Panc1 (cell line): ENCODE measurements at regions not wholly inside any gene's neighbourhood (a gene's known extent, or its start where the extent isn't known, plus 50 kb on each side); places are given as distances from the start of the nearest gene placed in this dataset.

ENCODE experiments used
- ATAC-seq: fragments of 200-7000 bp; cut with Tn5 transposase; 2 replicates; pipeline ENCODE4 v1.9.1; 2020; ENCODE audit warnings: mild to moderate bottlenecking, moderate library complexity
- BruUV-seq: library from RNA; stranded (reverse); fragments of 400-500 nt; replicated peaks from 2 replicates; lab custom pipeline; 2021; lab: Mats Ljungman, UMichigan
- CTCF ChIA-PET: fragments of 300-600 bp; sonication (Branson Sonifier 250); formaldehyde crosslinking; loops from one replicate; lab custom pipeline; 2022; ENCODE audit warnings: antibody characterized with exemption; lab: Charles Lee
- POLR2A ChIA-PET: fragments of 300-600 bp; sonication (Branson Sonifier 250); formaldehyde crosslinking; loops from one replicate; lab custom pipeline; 2022; ENCODE audit warnings: antibody characterized with exemption; lab: Charles Lee
- DNase-seq: peaks from one replicate; pipeline ENCODE4 v3.0.0-alpha.2; 2010; ENCODE audit warnings: low read depth, low spot score
- H3K27ac ChIP-seq: 2 replicates; pipeline ENCODE4 v1.5.1; 2011; ENCODE audit warnings: mild to moderate bottlenecking, low read length, inconsistent platforms
- H3K27me3 ChIP-seq: fragments of 200-500 bp; sonication (Bioruptor generic); 2 replicates; pipeline ENCODE4 v1.6.0; 2014; ENCODE audit warnings: low read length, inconsistent platforms; ENCODE audit not compliant: control insufficient read depth, insufficient read depth
- H3K36me3 ChIP-seq: fragments of 200-500 bp; sonication (Bioruptor generic); 2 replicates; pipeline ENCODE4 v1.5.1; 2014; ENCODE audit warnings: inconsistent platforms, mild to moderate bottlenecking, low read length, moderate library complexity; ENCODE audit not compliant: control insufficient read depth, insufficient read depth
- H3K4me1 ChIP-seq: 2 replicates; pipeline ENCODE4 v1.5.1; 2011; ENCODE audit warnings: inconsistent platforms, mild to moderate bottlenecking, low read length, moderate library complexity; ENCODE audit not compliant: control insufficient read depth, insufficient read depth
- H3K4me3 ChIP-seq, 2 experiments: 2 replicates each; pipeline ENCODE4 v1.5.1; 2011 to 2012; ENCODE audit warnings: low read depth in 2 of 2, low read length in 2 of 2, mild to moderate bottlenecking in 2 of 2, inconsistent platforms in 1 of 2, moderate library complexity in 1 of 2
- H3K9me3 ChIP-seq: fragments of 200-500 bp; sonication (Bioruptor generic); 2 replicates; pipeline ENCODE4 v1.5.1; 2014; ENCODE audit warnings: low read depth, mild to moderate bottlenecking, inconsistent platforms, low read length, moderate library complexity; ENCODE audit not compliant: control insufficient read depth, insufficient read depth
- CTCF ChIP-seq: fragments of 450-650 bp; IDR thresholded peaks from 2 replicates; pipeline ENCODE4 v1.5.1; 2017; ENCODE audit warnings: mild to moderate bottlenecking
- POLR2AphosphoS5 ChIP-seq: IDR thresholded peaks from 2 replicates; pipeline ENCODE4 v1.6.1; 2012; ENCODE audit warnings: mild to moderate bottlenecking, low read depth, low read length, moderate library complexity
- REST ChIP-seq, 2 experiments: IDR thresholded peaks; 2 replicates each; pipeline ENCODE4 v1.6.1; 2011 to 2012; ENCODE audit warnings: low read depth in 2 of 2, control low read depth in 1 of 2, low read length in 1 of 2, mild to moderate bottlenecking in 1 of 2, moderate library complexity in 1 of 2; ENCODE audit not compliant: insufficient read depth in 1 of 2
- SIN3A ChIP-seq: IDR thresholded peaks from 2 replicates; pipeline ENCODE4 v1.6.1; 2012; ENCODE audit warnings: low read depth, mild to moderate bottlenecking, low read length, moderate library complexity, borderline replicate concordance; ENCODE audit not compliant: insufficient read depth
- TCF7L2 ChIP-seq: IDR thresholded peaks from 2 replicates; pipeline ENCODE4 v1.6.1; 2011; ENCODE audit warnings: mild to moderate bottlenecking, low read depth, low read length, inconsistent platforms
- in situ Hi-C: cut with HindIII; loops from 2 replicates; pipeline ENCODE4 v1.10.0; 2016; ENCODE audit warnings: low sequenced_read_pairs, low pct_unique_long_range_greater_than_20kb
- intact Hi-C: fragments of 100-400 bp; cut with micrococcal nuclease; formaldehyde crosslinking; loops from one replicate; pipeline ENCODE4 v1.10.0; 2022; ENCODE audit not compliant: unreplicated experiment

GRCh38 chr2:41000906-41001305, 549.0 kb upstream of the SLC8A1 start:
- POLR2A ChIA-PET, result no interaction called here
- ATAC-seq (no peak), DNase-seq (no peak)
- TF ChIP-seq POLR2AphosphoS5 (no peak), SIN3A (no peak), TCF7L2 (no peak)
- Histone ChIP-seq H3K4me3 (no peak overlapping the region), H3K36me3 (no peaks in the 10 kb centered on the region), H3K27me3 (no peaks in the 10 kb centered on the region), H3K27ac (no peak overlapping the region), H3K4me1 (no peaks in the 10 kb centered on the region), H3K9me3 (no peaks in the 10 kb centered on the region; the same call in 1 of the 2 replicates)
- CTCF ChIA-PET, result no interaction called here
- intact Hi-C loops, result no loop called here
- no TSS peak for BruUV-seq
- in situ Hi-C loops, result no loop called here

GRCh38 chr2:41004700-41005099, 552.8 kb upstream of the SLC8A1 start:
- H3K4me1 ChIP-seq, result no peaks in the 10 kb centered on the region
- no peaks in the 10 kb centered on the region; the same call in 1 of the 2 replicates for H3K9me3 ChIP-seq
- CTCF ChIA-PET, result no interaction called here
- H3K4me3 ChIP-seq, result no peak overlapping the region
- intact Hi-C loops (no loop called here), in situ Hi-C loops (no loop called here)
- no peaks in the 10 kb centered on the region for H3K27me3 ChIP-seq
- H3K36me3 ChIP-seq, result no peaks in the 10 kb centered on the region
- DNase-seq (no peak), ATAC-seq (no peak)
- TF ChIP-seq REST (IDR thresholded peaks at IDR 0.05; ENCODE audit: insufficient read depth in 1 of 2, low read depth in 2 of 2, low read length in 1 of 2), result no peak
- no peak for TF ChIP-seq TCF7L2
- TF ChIP-seq SIN3A, result no peak
- TF ChIP-seq POLR2AphosphoS5, result no peak
- TF ChIP-seq CTCF, result no peak
- POLR2A ChIA-PET, result no interaction called here
- no TSS peak for BruUV-seq
- no peak overlapping the region for H3K27ac ChIP-seq

- BruUV-seq, result no TSS peak
- POLR2A ChIA-PET, result no interaction called here
- intact Hi-C loops (no loop called here), in situ Hi-C loops (no loop called here)
- no peak for DNase-seq
- H3K4me1 ChIP-seq, result no peaks in the 10 kb centered on the region
- no peak overlapping the region for H3K27ac ChIP-seq
- H3K4me3 ChIP-seq, result no peak overlapping the region
- no peaks in the 10 kb centered on the region for H3K9me3 ChIP-seq
- no peaks in the 10 kb centered on the region for H3K27me3 ChIP-seq
- TF ChIP-seq SIN3A, result no peak
- TF ChIP-seq CTCF, result no peak
- no peak for TF ChIP-seq TCF7L2
- TF ChIP-seq REST (IDR thresholded peaks at IDR 0.05; ENCODE audit: insufficient read depth in 1 of 2, low read depth in 2 of 2, low read length in 1 of 2), result no peak
- TF ChIP-seq POLR2AphosphoS5, result no peak
- CTCF ChIA-PET, result no interaction called here
- no peaks in the 10 kb centered on the region for H3K36me3 ChIP-seq
- ATAC-seq, result no peak
Measured at GRCh38 chr2:41020358-41020757, 568.5 kb upstream of the SLC8A1 start.
